ENCODE measurements at regions not wholly inside any gene's neighbourhood (a gene's known extent, or its start where the extent isn't known, plus 50 kb on each side); places are given as distances from the start of the nearest gene placed in this dataset.
A peak's percentile ranks its signal among the peaks of the same experiment; 100 is the strongest.
"Not testable (repeated sequence)": the region's sequence is repeated elsewhere in the genome, so short reads cannot be mapped to it uniquely, and the experiment has no call there.

GRCh38 chr4:101730291-101731117, 60.0 kb upstream of the BANK1 start:
- peak; percentile 48 for DNase-seq (ENCODE audit: low spot score)

- DNase-seq (ENCODE audit: low spot score) = no peak
Observed at GRCh38 chr4:101727238-101727637, 63.3 kb upstream of the BANK1 start.

- no peak for DNase-seq (ENCODE audit: low spot score)
Observed at GRCh38 chr4:101724093-101724492, 66.4 kb upstream of the BANK1 start.

GRCh38 chr4:101718810-101719209, 71.7 kb upstream of the BANK1 start:
- DNase-seq (ENCODE audit: low spot score) = no peak

GRCh38 chr4:101711590-101712260, 78.8 kb upstream of the BANK1 start:
- DNase-seq (ENCODE audit: low spot score) = no peak

- DNase-seq (ENCODE audit: low spot score) = no peak
Observed at GRCh38 chr4:101710806-101711205, 79.7 kb upstream of the BANK1 start.

- no peak for DNase-seq (ENCODE audit: low spot score)
Observed at GRCh38 chr4:101708293-101709039, 82.1 kb upstream of the BANK1 start.

GRCh38 chr4:101707596-101707995, 82.9 kb upstream of the BANK1 start:
- DNase-seq (ENCODE audit: low spot score) = no peak

- no peak for DNase-seq (ENCODE audit: low spot score)
Observed at GRCh38 chr4:101706535-101707057, 83.9 kb upstream of the BANK1 start.

GRCh38 chr4:101701551-101701950, 89.0 kb upstream of the BANK1 start:
- no peak for DNase-seq (ENCODE audit: low spot score)

GRCh38 chr4:101699441-101700124, 90.9 kb upstream of the BANK1 start:
- DNase-seq (ENCODE audit: low spot score) = no peak

- no peak for DNase-seq (ENCODE audit: low spot score)
Observed at GRCh38 chr4:101697266-101697665, 93.3 kb upstream of the BANK1 start.

GRCh38 chr4:101696276-101697010, 94.1 kb upstream of the BANK1 start:
- DNase-seq (ENCODE audit: low spot score) = no peak

- DNase-seq (ENCODE audit: low spot score) = no peak
Observed at GRCh38 chr4:101695176-101695575, 95.4 kb upstream of the BANK1 start.

GRCh38 chr4:101694403-101694802, 96.1 kb upstream of the BANK1 start:
- not testable (repeated sequence) for DNase-seq (ENCODE audit: low spot score)

- DNase-seq (ENCODE audit: low spot score) = no peak
Observed at GRCh38 chr4:101693842-101694398, 96.6 kb upstream of the BANK1 start.

- DNase-seq (ENCODE audit: low spot score) = no peak
Observed at GRCh38 chr4:101689220-101689619, 101.3 kb upstream of the BANK1 start.

GRCh38 chr4:101685126-101685525, 105.4 kb upstream of the BANK1 start:
- no peak for DNase-seq (ENCODE audit: low spot score)

- DNase-seq (ENCODE audit: low spot score) = no peak
Observed at GRCh38 chr4:101682946-101683345, 107.6 kb upstream of the BANK1 start.

GRCh38 chr4:101678180-101678579, 112.3 kb upstream of the BANK1 start:
- DNase-seq (ENCODE audit: low spot score) = no peak

GRCh38 chr4:101670897-101671296, 119.6 kb upstream of the BANK1 start:
- DNase-seq (ENCODE audit: low spot score) = no peak
